M059J (cell line): ENCODE measurements at regions not wholly inside any gene's neighbourhood (a gene's known extent, or its start where the extent isn't known, plus 50 kb on each side); places are given as distances from the start of the nearest gene placed in this dataset.
A peak's percentile ranks its signal among the peaks of the same experiment; 100 is the strongest.

Experiments
- DNase-seq: peaks from one replicate; pipeline ENCODE4 v3.0.0-alpha.2; 2012; ENCODE audit warnings: low read depth

DNA sequence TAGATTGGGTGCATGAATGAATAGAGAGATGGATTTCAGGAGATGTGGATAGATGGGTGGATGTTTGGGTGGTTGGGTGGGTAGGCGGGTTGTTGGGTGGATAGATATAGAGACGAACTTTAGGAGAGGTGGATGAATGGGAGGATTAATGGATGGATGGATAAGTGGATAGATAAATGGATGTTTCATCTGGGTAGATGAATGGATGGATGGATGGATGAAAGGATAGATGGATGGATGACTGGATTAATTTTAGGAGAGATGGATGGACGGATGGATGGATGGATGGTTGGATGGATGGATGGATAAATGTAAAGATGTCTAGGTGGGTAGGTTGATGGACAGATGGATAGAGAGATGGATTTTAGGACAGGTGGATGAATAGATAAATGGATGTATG lies 511.3 kb downstream of the MIAT start:
- DNase-seq = no peak

DNA sequence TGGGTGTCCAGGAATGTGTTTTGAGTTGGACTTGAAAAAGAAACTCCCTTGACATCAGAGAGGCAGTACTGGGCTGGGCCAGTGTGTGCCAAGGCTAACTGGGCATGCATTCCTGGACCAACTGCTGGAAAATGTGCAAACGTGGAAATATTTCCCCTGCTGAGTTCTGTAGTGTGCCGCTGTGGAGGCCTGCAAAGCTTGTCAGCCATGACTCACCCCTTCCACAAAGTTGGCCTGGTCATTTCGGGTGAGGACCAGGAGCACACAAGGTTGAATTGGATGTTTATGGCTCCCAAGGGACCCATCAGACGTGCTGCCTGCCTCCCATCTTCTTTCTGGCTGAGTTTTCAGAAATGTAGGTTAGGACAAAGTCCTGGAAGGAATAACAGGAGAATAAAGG lies 513.1 kb downstream of the MIAT start:
- DNase-seq = peak; percentile 92

DNA sequence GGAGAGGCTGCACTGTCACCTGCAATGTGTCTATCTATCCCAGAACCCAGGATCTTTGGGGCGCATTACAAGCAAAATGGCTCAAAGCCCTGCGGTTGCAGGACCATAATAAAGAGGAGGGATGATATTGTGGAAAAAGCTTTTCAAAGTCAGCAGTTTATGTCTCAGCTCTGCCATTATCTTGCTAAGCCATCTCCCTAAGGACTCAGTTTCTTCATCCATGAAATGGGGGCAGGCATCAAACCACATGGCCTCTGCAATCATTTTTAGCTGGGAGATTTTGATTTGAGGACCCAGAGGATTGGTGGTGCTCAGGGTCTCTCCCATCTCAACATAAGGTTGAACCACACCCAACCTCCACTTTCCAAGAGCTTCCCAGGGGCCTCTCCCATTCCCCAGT lies 513.8 kb downstream of the MIAT start:
- DNase-seq = no peak

DNA sequence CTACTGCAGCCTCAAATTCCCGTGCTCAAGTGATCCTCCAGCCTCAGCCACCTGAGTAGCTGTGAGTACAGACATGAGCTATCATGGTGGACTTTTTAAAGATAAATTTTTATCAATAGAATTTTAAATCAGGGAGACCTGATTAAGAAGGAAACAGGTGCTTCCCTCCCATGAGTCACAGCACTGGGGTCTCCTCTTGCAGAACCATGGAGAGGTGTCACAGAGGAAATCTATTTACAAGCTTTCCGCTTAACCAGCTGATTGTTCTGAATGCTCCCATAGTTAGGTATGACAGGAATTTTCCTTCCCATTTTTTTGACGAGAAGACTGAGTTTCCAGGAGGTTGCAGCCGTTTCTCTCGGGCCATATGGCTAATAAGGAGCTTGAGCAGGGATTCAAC lies 516.1 kb downstream of the MIAT start:
- no peak for DNase-seq

DNA sequence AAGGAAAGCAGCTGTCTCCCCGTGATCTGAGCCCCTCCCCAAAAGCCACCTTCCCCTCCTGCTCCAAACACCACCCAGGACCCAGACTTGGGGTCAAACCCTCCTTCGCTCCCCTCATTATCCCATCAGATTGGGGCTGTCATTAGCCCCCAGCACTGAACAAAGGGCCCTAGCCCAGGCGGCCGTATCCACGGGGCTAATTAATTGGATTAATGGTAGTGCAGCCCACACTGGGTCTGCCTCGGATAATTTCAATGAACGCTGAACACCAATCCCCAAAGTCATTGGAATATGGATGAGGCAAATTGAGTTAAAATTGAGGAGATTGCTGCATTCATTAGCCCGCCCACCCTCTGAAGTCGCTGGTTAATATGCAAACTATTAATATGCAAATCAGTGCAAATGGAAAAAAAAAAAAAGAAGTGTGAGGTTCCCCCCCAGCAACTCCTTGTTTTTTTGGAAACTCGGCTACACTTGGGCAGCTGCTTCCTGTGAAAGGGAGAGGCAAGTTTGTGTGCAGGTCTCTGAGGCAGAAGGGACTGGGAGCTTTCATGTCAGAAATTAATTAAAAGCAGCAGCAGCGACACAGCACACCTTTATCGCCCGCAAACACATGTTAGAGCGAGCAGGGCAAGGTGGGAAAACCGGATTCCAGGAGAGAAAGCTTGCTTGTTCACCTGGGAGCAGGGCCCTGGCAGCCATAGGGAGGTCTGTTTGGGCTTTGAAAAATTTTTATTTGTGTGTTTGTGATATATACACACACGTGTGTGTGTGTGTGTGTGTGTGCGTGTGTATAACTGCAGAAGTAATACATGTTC lies 517.8 kb downstream of the MIAT start:
- DNase-seq = no peak

DNA sequence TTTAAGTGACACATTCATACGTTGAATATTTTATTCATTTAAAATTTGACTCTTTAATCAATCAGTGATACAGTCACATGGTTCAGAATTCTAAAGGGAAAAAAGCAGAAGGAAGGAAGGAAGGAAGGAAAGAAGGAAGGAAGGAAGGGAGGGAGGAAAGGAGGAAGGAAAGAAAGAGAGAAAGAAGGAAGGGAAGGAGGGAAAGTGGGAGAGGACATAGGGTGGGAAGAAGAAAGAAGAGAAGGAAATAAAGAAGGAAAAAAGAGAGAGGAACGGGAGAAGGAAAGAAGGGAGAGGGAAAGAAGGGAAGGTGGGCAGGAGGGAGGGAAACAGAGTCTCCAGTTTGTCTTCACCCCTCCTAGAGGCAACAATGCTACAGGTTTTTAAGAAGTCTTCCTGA lies 518.6 kb downstream of the MIAT start:
- DNase-seq = no peak

DNA sequence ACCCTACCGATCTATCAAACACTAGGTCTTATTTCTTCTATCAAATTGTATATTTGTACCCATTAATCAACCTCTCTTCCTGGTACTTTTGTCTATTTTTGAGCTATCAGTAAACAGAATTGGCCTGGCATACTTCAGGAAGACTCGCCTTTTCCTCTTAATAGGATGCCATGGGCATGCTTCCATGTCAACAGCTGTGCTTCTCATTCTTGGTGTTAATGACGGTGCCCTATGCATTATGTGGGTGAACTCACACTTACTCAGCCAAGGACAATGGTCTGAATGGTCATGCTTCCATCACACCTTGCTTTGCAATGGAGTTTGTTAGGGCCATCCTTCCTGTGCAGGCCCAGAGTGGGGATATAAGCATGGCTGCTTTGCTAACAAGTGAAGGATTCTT lies 521.8 kb downstream of the MIAT start:
- DNase-seq = no peak

DNA sequence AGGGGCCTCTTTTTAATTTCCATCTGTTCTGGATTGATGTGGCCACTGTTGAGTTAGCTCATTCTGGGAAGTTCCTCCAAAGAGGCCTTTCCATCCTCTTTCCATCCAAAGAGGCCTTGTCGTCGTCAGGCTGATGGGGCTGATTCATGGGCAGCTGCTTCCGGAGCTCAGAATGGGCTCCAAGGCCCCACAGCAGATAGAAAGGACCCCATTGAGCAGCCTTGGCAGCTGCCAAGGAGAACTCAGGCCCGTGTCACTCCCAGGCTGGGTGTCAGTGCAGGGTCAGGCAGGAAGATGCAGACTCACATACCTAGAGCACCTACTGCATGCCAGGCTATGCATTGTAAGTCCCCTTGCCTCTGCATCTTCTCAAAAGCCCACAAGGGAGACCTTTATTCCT lies 524.1 kb downstream of the MIAT start:
- DNase-seq = no peak

DNA sequence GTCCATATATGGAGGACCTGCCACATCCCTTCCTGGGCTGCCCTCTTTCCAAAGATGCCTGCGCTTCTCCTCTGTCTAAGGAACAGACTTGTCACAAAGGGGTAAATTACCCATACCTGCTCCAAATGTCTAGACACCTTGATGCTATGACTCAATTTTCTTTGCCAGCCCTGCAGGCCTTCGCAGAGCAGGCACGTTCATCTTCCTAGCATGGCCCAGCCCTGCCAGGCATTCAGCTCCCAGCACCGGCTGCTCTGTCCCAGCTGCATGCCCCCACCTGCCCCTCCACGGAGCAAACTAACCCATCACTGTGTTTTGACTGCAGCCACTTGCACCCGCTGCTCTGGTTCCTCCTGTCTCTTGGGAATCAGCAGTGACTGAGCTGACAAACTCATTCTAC lies 526.1 kb downstream of the MIAT start:
- no peak for DNase-seq

DNA sequence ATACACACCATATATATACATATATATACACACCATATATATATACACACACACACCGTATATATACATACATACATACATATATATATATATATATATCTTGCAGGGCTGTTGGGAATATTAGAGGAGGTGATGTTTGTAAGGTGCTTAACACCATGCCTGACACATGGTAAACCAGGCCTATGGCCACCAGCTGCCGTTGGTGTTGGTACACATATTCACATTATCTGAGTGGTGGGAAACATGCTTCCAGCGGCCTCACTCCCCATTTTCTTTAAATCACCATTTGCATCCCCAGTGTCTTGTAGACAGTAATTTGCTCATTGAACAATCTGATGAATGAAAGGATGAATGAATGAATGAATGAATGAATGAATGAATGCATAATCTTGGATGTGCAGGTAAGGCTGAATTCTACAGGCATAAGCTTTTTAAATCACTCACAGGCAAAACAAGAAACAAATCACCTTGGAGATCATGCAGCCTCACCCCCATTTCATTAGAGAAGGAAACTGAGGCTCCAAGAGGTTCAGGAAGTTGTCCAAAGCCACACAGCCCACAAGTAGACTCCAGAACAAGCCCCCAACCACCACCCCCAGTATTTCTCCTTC lies 527.8 kb downstream of the MIAT start:
- DNase-seq = no peak

DNA sequence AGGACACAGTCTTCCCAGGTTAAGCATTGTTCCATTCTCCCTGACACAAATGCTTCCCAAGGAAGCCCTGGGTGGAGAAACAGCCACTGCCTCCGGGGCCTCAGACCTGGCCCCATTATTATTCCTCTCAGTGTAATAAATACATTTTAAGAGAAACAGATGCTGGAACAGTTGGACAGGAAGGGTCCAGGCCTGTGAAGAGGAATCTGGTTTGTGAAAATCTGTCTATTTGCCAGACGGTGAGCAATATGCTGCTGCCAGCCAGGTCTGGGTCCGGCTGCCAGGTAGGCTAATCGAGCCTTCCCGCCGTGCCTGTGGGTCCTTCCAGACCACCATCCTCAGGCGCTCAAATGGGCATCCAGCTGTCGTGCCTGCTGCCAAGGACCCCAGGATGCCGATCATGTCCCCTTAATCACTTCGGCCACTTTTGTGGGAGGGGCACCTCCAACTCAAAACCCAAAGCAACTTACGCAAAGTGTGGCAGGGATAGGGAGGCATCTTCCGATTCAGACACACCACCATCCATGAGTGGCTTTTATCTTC lies 528.4 kb downstream of the MIAT start:
- DNase-seq = no peak

DNA sequence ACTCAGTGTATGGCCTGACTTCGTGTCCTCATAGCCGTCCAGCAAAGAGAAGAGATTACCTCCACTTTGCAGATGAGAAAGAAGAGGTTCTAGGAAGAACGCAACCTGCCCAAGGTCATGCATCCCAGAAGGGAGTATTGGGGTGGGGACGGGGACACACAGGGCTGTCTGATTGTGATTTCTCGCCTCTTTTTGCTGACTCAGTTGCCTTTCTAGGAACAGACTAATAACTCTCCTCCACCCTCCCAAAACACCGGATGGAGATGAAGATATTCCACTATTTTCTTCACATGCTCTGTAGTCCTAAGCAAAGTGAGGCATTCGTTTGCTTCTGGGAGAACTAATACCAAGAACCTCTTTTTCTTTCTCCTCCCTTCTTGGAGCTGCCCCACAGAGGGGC lies 529.3 kb downstream of the MIAT start:
- DNase-seq = no peak

DNA sequence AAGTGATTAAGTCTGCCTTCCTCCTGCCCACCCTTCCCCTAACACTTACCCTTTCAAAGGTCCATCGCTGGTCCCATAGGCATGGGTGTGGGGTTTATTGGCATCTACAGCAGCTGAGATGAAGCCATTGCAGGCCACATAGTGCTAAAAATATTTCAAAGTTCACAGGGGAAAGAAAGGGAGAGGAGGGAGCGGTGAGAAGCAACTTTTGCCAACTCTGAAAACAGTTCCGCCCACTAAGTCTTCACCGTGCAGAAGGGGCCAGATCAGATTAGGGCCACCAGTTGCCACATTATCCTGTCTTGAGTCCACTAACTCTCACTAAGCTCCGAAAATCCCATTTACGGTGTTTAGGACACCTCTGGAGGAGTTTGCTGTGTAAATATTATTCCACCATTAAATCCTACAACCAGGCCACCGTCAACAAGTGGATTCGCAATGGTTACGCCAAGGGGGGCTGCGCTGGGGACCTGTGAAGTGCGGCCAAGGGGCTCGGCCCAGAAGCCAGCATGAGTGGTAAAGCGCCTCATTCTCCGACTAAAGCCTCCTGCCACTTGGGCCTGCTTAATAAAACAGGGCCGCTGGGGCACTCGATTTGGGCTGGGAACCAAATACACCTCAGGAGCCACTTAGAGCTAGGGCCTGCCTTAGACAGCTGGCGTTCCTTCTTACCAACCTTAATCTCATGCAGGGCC lies 534.9 kb downstream of the MIAT start:
- DNase-seq = no peak

DNA sequence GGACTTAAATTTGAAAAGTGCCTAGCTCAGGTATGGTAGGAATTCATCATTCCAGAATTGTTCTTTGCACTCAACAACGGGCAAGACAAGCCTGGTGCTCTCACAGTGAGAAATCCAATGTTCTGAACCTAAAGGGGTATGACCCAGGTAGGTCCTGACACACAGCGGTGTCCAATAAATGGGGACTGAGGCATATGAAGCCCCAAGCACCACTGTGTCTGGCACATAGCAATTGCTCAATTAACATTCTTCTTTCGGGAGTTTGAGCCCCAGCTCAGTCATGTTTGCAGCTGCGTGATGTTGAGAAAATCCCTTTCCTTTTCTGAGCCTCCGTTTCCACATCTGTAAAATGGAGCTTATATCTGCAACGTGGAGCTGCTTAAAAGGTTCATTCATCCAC lies 535.8 kb downstream of the MIAT start:
- DNase-seq = no peak

DNA sequence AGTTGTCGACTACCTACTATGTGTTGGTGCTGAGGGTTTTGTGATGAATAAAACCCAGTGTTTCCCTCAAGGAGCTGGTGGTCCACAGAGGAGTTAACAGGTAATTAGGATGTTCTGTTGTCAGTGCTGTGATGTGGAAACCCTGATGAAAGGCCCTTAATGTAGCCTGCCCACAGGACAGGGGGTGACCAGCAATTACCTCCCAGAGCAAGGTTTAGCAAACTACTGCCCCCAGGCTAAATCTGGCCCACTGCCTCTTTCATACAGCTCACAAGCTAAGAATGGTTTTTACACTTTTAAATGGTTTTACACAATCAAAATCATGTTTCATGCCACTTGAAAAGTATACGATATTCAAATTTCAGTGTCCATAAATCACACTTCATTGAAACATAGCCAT lies 536.2 kb downstream of the MIAT start:
- no peak for DNase-seq

DNA sequence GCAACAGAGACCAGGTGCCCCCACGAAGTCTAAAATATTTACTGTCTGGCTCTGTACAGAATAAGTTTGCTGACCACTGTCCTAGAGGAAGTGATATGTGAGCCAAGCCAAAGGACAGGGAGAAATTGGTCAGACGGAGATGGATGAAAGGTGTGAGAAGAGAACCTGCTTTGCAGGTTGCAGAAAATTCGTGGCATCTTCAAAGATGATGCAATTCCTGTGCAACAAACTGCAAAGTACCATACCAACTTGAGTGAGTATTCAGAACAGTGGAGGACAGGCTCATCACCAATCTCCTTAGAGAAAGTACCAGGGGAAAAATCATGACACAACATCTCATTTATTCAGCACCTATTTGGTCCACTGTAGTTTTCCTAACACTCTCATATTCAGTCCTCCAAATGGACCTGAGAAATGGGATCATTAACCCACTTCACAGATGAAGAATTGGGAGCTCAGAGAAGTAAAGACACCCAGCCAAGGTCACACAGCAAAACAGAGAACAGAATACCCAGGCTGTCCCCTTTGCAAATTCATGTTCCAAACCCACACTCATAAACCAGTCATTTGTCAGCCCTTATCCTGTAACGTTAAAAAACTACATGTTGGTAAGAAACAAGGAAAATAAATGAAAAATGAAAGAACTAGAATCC lies 536.8 kb downstream of the MIAT start:
- DNase-seq = no peak

DNA sequence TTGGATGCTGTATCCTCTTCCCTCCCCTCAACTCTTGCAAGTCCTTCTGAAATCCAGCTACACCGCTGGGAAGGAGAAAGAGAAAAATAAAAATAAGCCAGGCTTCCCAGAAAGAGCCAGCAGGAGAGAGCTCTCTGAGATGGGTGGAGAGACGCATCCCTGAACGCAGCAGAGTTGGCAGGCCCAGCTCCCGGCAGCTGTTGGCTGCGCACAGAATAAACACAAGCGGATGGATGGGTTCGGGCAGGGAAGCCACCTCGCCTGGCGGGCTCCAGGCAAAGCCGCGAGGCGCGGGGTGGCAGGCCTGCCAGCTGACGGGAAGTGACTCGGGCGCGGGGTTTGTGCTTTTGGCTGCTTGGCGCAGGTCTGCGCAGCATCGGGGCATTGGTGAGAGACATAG lies 537.7 kb downstream of the MIAT start:
- DNase-seq = no peak

DNA sequence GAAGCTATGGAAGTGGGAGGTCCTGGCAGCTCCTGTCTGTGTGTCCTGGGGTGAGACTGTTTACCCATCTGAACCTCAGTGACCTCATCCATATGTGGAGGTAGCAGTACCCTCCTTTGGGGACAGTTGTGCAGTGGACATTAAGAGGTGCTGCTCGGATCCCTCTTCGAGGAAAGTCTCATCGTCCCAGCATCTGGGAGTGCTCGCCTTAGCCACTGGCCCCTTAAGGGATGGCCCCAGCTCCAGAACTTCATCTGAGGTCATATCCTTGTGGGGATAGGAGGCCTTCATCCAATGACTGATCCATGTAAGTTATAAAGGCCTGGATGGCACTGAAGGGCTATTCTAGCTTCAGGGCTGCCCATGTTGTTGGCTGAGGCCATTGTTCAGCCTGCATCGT lies 538.1 kb downstream of the MIAT start:
- no peak for DNase-seq

DNA sequence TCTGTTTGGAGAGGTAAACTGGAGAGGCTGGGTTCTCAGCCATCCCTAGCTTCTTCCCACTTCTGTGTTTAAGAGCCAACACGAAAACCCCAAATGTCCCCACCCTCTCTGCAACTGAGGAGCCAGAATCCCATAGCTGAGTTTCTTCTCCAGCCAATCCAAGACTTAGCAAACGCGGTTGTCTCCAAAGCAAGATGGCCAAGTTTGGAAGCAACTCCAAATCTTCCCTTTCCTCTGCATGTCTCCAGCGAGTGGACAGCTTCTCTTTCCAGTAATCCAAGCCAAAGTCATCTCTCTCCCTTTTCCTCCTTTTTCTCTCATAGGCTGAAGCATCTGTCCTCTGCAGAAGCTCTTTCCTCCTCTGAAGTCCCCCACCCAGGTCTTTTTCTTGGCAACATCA lies 539.2 kb downstream of the MIAT start:
- DNase-seq = no peak

DNA sequence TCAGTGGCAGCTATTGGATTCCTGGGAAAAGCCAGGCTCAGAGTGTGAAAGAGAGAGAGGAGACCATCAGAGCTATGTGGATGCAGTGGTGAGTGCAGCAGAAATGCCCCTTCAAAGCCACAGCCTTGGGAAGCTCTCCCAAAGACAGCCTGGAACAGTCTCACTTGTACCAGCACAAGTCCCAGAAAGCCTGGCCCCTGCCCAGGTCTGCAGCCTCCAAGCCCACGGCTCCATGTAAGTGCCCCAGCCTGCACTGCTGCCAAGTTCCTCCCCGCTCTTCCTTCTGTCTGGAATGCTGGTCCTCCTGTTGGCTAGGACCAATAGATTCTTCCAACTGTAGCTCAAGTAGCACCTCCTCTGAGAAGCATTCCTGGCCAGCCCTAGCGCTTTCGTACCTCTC lies 539.7 kb downstream of the MIAT start:
- no peak for DNase-seq

DNA sequence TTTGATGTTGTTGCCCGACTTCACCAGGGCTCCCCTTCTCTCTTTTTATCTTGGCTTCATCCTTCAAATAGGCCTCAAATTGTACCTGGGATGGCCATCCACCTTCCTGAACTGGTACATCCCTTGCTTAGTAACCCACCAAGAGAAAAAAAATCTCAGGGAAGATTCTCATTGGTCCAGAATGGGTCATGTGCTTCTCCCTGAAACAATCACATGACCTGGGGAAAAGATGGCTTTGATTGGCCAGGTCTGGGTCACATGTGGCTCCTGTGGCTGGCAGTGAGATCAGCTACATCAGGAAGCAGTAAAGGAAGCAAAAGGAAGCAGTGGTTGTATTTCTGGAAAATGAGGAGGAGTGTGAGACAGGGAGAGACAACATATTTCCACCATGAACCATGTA lies 540.2 kb downstream of the MIAT start:
- no peak for DNase-seq

DNA sequence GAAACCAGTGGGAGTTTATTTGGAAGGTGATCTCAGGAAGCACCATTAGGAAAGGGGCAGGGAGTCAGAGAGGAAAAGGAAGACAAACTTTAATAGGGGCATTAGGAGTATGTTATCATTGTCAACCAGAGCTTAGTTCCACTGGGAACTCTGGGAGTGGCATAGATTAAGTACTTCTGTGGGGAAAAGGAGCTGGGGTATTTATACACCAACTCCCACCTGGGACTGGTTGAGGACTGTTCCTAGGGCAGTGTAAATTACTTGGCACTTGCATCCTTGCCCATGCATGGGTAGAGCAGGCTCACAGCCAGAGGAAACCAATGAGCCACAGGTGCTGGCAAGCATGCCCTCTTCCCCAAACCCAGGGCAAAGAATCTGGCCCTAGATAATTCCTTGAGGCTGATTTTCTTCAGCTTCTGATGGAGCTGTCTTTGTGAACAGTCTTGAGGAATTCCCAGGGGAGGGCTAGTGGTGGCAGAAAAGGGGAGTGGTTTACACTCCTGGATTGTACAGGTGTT lies 541.2 kb downstream of the MIAT start:
- no peak for DNase-seq
